SK-N-SH (cell line): ENCODE measurements at regions not wholly inside any gene's neighbourhood (a gene's known extent, or its start where the extent isn't known, plus 50 kb on each side); places are given as distances from the start of the nearest gene placed in this dataset.
A peak's percentile ranks its signal among the peaks of the same experiment; 100 is the strongest.

ENCODE experiments used
- CTCF ChIA-PET: fragments of 300-600, 350-600 bp; formaldehyde crosslinking; extraction: SDS; loops from one replicate; lab custom pipeline; 2021; lab: Yijun Ruan, JAX
- POLR2A ChIA-PET: fragments of 350-600 bp; sonication (Branson Sonifier 250); formaldehyde crosslinking; extraction: SDS; loops from one replicate; lab custom pipeline; 2020; ENCODE audit warnings: antibody characterized with exemption, inconsistent platforms; lab: Yijun Ruan, JAX
- DNase-seq: peaks from one replicate; pipeline ENCODE4 v3.0.0; 2012
- H2AFZ ChIP-seq: fragments of 200-600 bp; sonication (generic); 2 replicates; pipeline ENCODE4 v1.8.1; 2016; ENCODE audit warnings: antibody characterized with exemption, mild to moderate bottlenecking, low read depth
- H3F3A ChIP-seq: fragments of 200-600 bp; sonication (generic); replicated peaks from 2 replicates; pipeline ENCODE3; 2016; ENCODE audit warnings: antibody characterized with exemption, mild to moderate bottlenecking; ENCODE audit not compliant: insufficient read depth
- H3K27ac ChIP-seq, 2 experiments: fragments of 200-500 bp in 1 of 2; fragments of 200-600 bp in 1 of 2; sonication (Bioruptor generic) in 1 of 2; sonication (generic), shearing (Covaris generic) in 1 of 2; 2 replicates each; pipeline versions ENCODE4 v1.5.1 to v1.6.1; 2014 to 2016; ENCODE audit warnings: low read depth in 2 of 2, inconsistent platforms in 1 of 2, low read length in 1 of 2, mild to moderate bottlenecking in 1 of 2, mixed read lengths in 1 of 2
- H3K27me3 ChIP-seq: fragments of 200-600 bp; sonication (generic), shearing (Covaris generic); 2 replicates; pipeline ENCODE4 v1.6.1; 2016; ENCODE audit warnings: mixed run types; ENCODE audit not compliant: insufficient read depth
- H3K36me3 ChIP-seq, 2 experiments: fragments of 200-500 bp in 1 of 2; fragments of 200-600 bp in 1 of 2; sonication (Bioruptor generic) in 1 of 2; sonication (generic) in 1 of 2; replicated peaks in 1 of 2; 2 replicates each; pipeline versions ENCODE3 to v1.5.1; 2014 to 2016; ENCODE audit warnings: low read length in 1 of 2, mild to moderate bottlenecking in 1 of 2; ENCODE audit not compliant: insufficient read depth in 2 of 2, control insufficient read depth in 1 of 2
- H3K4me1 ChIP-seq, 2 experiments: fragments of 200-500 bp in 1 of 2; fragments of 200-600 bp in 1 of 2; sonication (Bioruptor generic) in 1 of 2; sonication (generic), shearing (Covaris generic) in 1 of 2; 2 replicates each; pipeline versions ENCODE4 v1.5.1 to v1.6.1; 2014 to 2016; ENCODE audit warnings: low read depth in 1 of 2, low read length in 1 of 2, mixed run types in 1 of 2; ENCODE audit not compliant: insufficient read depth in 2 of 2, control insufficient read depth in 1 of 2
- H3K4me2 ChIP-seq: fragments of 200-600 bp; sonication (generic), shearing (Covaris generic); 2 replicates; pipeline ENCODE4 v1.6.1; 2017; ENCODE audit warnings: mixed run types
- H3K4me3 ChIP-seq, 2 experiments: fragments of 200-500 bp in 1 of 2; fragments of 200-600 bp in 1 of 2; sonication (Bioruptor generic) in 1 of 2; sonication (generic), shearing (Covaris generic) in 1 of 2; 2 replicates each; pipeline versions ENCODE4 v1.5.1 to v1.8.1; 2014 to 2016; ENCODE audit warnings: low read depth in 2 of 2, inconsistent platforms in 1 of 2, low read length in 1 of 2, mild to moderate bottlenecking in 1 of 2, mixed read lengths in 1 of 2, moderate library complexity in 1 of 2
- H3K79me2 ChIP-seq: fragments of 200-600 bp; sonication (generic); 2 replicates; pipeline ENCODE4 v1.8.1; 2017; ENCODE audit warnings: mild to moderate bottlenecking; ENCODE audit not compliant: insufficient read depth
- H3K9ac ChIP-seq: fragments of 200-600 bp; sonication (generic); 2 replicates; pipeline ENCODE4 v1.6.1; 2017; ENCODE audit warnings: mixed run types
- H3K9me2 ChIP-seq: fragments of 200-600 bp; sonication (generic); 2 replicates; pipeline ENCODE4 v1.6.1; 2017; ENCODE audit warnings: mixed run types
- H3K9me3 ChIP-seq: fragments of 200-600 bp; sonication (generic); 2 replicates; pipeline ENCODE4 v1.6.1; 2017; ENCODE audit warnings: mixed run types, mild to moderate bottlenecking, moderate library complexity
- H4K20me1 ChIP-seq: fragments of 200-600 bp; sonication (generic); 2 replicates; pipeline ENCODE4 v1.6.1; 2017; ENCODE audit warnings: mild to moderate bottlenecking, mixed run types; ENCODE audit not compliant: insufficient read depth
- CHD2 ChIP-seq: fragments of 150-350 bp; IDR thresholded peaks from 2 replicates; pipeline ENCODE4 v1.6.1; 2018; ENCODE audit warnings: low read length; ENCODE audit not compliant: partially characterized antibody
- CTCF ChIP-seq: fragments of 200-600 bp; sonication (generic); IDR thresholded peaks from 2 replicates; pipeline ENCODE4 v1.6.1; 2017; ENCODE audit warnings: antibody characterized with exemption, mild to moderate bottlenecking, moderate library complexity
- ELF1 ChIP-seq: IDR thresholded peaks from 2 replicates; pipeline ENCODE4 v1.4.0; 2012
- EP300 ChIP-seq, 2 experiments: IDR thresholded peaks; 2 replicates each; pipeline versions ENCODE4 v1.4.0 to v1.6.1; 2012; ENCODE audit warnings: borderline replicate concordance in 1 of 2, low read depth in 1 of 2, low read length in 1 of 2
- FOSL2 ChIP-seq: IDR thresholded peaks from 2 replicates; pipeline ENCODE4 v1.4.0; 2012; ENCODE audit warnings: low read depth, mild to moderate bottlenecking, moderate library complexity, borderline replicate concordance
- GABPA ChIP-seq: IDR thresholded peaks from 2 replicates; pipeline ENCODE4 v1.4.0; 2012; ENCODE audit warnings: low read depth, mild to moderate bottlenecking
- JUND ChIP-seq: IDR thresholded peaks from 2 replicates; pipeline ENCODE4 v1.4.0; 2012
- MEF2A ChIP-seq: IDR thresholded peaks from 2 replicates; pipeline ENCODE4 v1.4.0; 2012; ENCODE audit warnings: low read depth, borderline replicate concordance
- NFIC ChIP-seq: IDR thresholded peaks from 2 replicates; pipeline ENCODE4 v1.4.0; 2012; ENCODE audit warnings: borderline replicate concordance
- RCOR1 ChIP-seq: fragments of 150-350 bp; IDR thresholded peaks from 2 replicates; pipeline ENCODE4 v1.6.1; 2017; ENCODE audit warnings: antibody characterized with exemption, low read length
- REST ChIP-seq: IDR thresholded peaks from 2 replicates; pipeline ENCODE4 v1.6.1; 2012; ENCODE audit warnings: mild to moderate bottlenecking, low read depth, low read length, moderate library complexity
- RFX5 ChIP-seq: IDR thresholded peaks from 2 replicates; pipeline ENCODE4 v1.6.1; 2012; ENCODE audit warnings: mild to moderate bottlenecking, improper control_type of control experiment, low read length
- RXRA ChIP-seq: IDR thresholded peaks from 2 replicates; pipeline ENCODE4 v1.4.0; 2012; ENCODE audit warnings: low read depth, mild to moderate bottlenecking, borderline replicate concordance
- SIN3A ChIP-seq: IDR thresholded peaks from 2 replicates; pipeline ENCODE4 v1.6.1; 2012; ENCODE audit warnings: low read depth, mild to moderate bottlenecking, low read length, moderate library complexity, borderline replicate concordance
- TAF1 ChIP-seq: IDR thresholded peaks from 2 replicates; pipeline ENCODE4 v1.6.1; 2012; ENCODE audit warnings: low read depth, mild to moderate bottlenecking, low read length, moderate library complexity, borderline replicate concordance
- TEAD4 ChIP-seq: IDR thresholded peaks from 2 replicates; pipeline ENCODE4 v1.4.0; 2012; ENCODE audit warnings: mild to moderate bottlenecking, borderline replicate concordance; ENCODE audit not compliant: insufficient read depth
- WGBS: methylation state at CpG from one replicate; pipeline ENCODE4 v1.1.6; 2017; ENCODE audit warnings: low lambda C conversion rate; 5-methylcytosine and 5-hydroxymethylcytosine counted together
- TF ChIP-seq, protein P1 (sequence below): IDR thresholded peaks from 2 replicates; pipeline ENCODE4 v1.4.0; 2012; ENCODE audit warnings: low read depth, borderline replicate concordance
- TF ChIP-seq, protein P2 (sequence below): fragments of 150-350 bp; IDR thresholded peaks from 2 replicates; pipeline ENCODE4 v1.6.1; 2017; ENCODE audit warnings: antibody characterized with exemption, low read length, low read depth, borderline replicate concordance
- TF ChIP-seq, protein P3 (sequence below): IDR thresholded peaks from 2 replicates; pipeline ENCODE4; 2012

- no peaks in the 10 kb centered on the region for H3K79me2 ChIP-seq
- H3K4me3 ChIP-seq = no peak overlapping the region
- no peak overlapping the region for H3K9ac ChIP-seq
- no peaks in the 10 kb centered on the region for H4K20me1 ChIP-seq
- no peak for DNase-seq
- peaks cover 4% of the 10 kb centered on the region for H3F3A ChIP-seq
- H3K27me3 ChIP-seq = no peaks in the 10 kb centered on the region
- 48% methylated on average over 1 of the region's 1 CpG for WGBS
- no peaks in the 10 kb centered on the region for H3K36me3 ChIP-seq
- H3K27ac ChIP-seq = no peak overlapping the region
- TF ChIP-seq NFIC = peak; percentile 44; the same call in 1 of the 2 replicates
- TF ChIP-seq, protein P1, sequence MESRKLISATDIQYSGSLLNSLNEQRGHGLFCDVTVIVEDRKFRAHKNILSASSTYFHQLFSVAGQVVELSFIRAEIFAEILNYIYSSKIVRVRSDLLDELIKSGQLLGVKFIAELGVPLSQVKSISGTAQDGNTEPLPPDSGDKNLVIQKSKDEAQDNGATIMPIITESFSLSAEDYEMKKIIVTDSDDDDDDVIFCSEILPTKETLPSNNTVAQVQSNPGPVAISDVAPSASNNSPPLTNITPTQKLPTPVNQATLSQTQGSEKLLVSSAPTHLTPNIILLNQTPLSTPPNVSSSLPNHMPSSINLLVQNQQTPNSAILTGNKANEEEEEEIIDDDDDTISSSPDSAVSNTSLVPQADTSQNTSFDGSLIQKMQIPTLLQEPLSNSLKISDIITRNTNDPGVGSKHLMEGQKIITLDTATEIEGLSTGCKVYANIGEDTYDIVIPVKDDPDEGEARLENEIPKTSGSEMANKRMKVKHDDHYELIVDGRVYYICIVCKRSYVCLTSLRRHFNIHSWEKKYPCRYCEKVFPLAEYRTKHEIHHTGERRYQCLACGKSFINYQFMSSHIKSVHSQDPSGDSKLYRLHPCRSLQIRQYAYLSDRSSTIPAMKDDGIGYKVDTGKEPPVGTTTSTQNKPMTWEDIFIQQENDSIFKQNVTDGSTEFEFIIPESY = no peak
- TF ChIP-seq JUND = no peak
- peak; percentile 47; the same call in 1 of the 2 replicates for TF ChIP-seq FOSL2
- TF ChIP-seq TAF1 = no peak
- TF ChIP-seq RFX5 = no peak
- TF ChIP-seq RXRA = no peak
- TF ChIP-seq, all 33 proteins: peak for 2
- Histone ChIP-seq H3K9me3 (no peaks in the 10 kb centered on the region), H2AFZ (no peak overlapping the region), H3K4me1 (no peaks in the 10 kb centered on the region), H3K9me2 (no peaks in the 10 kb centered on the region), H3K4me2 (no peak overlapping the region)
- ChIA-PET POLR2A (no interaction called here), CTCF (interaction anchor here (0.6 kb wide), 1 partner anchor 356 kb away, joined by 3 read pairs; no protein-coding TSS in a partner anchor)
Observed at GRCh38 chr6:134480593-134480992, 162.7 kb upstream of the SGK1 start.

- Histone ChIP-seq H3K9me2 (no peaks in the 10 kb centered on the region), H2AFZ (no peak overlapping the region), H3K4me2 (no peak overlapping the region), H3K4me1 (no peaks in the 10 kb centered on the region), H3K9me3 (no peaks in the 10 kb centered on the region), H3K79me2 (no peaks in the 10 kb centered on the region), H3K9ac (no peak overlapping the region), H3K36me3 (no peaks in the 10 kb centered on the region), H4K20me1 (no peaks in the 10 kb centered on the region), H3K27ac (no peak overlapping the region), H3K27me3 (no peaks in the 10 kb centered on the region), H3F3A (peaks cover 4% of the 10 kb centered on the region), H3K4me3 (no peak overlapping the region)
- ChIA-PET CTCF (no interaction called here), POLR2A (no interaction called here)
- DNase-seq = no peak
- 96% methylated on average over 2 of the region's 2 CpGs for WGBS
- TF ChIP-seq ELF1 (no peak), REST (no peak), CHD2 (no peak), MEF2A (no peak), TEAD4 (no peak), TAF1 (no peak), GABPA (no peak), SIN3A (no peak), CTCF (no peak), RCOR1 (no peak), EP300 (IDR thresholded peaks at IDR 0.05; ENCODE audit: borderline replicate concordance in 1 of 2, low read depth in 1 of 2, low read length in 1 of 2) (no peak)
- TF ChIP-seq, protein P2, sequence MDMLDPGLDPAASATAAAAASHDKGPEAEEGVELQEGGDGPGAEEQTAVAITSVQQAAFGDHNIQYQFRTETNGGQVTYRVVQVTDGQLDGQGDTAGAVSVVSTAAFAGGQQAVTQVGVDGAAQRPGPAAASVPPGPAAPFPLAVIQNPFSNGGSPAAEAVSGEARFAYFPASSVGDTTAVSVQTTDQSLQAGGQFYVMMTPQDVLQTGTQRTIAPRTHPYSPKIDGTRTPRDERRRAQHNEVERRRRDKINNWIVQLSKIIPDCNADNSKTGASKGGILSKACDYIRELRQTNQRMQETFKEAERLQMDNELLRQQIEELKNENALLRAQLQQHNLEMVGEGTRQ = no peak
- TF ChIP-seq, protein P3, sequence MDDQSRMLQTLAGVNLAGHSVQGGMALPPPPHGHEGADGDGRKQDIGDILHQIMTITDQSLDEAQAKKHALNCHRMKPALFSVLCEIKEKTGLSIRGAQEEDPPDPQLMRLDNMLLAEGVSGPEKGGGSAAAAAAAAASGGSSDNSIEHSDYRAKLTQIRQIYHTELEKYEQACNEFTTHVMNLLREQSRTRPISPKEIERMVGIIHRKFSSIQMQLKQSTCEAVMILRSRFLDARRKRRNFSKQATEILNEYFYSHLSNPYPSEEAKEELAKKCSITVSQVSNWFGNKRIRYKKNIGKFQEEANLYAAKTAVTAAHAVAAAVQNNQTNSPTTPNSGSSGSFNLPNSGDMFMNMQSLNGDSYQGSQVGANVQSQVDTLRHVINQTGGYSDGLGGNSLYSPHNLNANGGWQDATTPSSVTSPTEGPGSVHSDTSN = no peak
Observed at GRCh38 chr6:134478764-134479399, 161.0 kb upstream of the SGK1 start.
